ENCODE measurements at regions not wholly inside any gene's neighbourhood (a gene's known extent, or its start where the extent isn't known, plus 50 kb on each side); places are given as distances from the start of the nearest gene placed in this dataset.
A peak's percentile ranks its signal among the peaks of the same experiment; 100 is the strongest.

DNA sequence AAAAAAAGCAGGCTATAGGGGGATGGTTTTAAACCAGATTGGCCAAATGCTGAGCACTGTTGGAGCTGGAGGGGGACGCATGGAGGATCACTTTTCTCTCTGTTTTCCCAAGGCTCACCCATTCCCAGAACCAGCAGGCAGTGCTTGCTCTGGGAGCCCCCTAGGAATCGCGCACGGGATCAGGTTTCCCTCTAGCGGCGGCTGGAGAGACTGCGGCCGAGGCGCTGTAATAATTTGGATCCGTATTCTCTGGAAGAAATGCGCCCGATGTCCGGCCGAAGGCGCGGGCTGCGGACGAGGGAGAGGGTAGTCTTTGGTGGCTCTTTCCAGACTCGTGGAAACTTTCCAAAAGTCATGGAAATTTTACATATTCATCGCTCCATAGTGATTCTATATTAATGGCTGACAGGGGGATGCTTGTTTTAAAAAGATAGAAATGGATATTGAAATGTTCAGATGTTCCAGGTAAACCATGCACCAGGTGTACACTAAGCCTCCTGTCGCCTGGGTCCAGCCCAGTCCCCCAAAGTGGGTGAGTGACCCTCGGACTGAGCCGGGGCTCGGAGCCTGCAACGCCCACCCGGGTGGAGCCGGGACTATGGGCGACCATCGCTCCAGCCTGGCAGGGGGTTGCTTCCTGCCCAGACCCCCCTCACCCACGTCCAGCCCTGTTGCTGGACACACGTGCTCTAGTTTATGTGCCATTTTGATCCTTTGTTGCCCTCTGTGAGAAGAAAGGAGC, 78.7 kb upstream of the PHACTR3 start:
- Histone ChIP-seq H3K9me1 (replicated peaks; ENCODE audit: control insufficient read depth, extremely low read depth, insufficient read depth, low read length) (no peaks in the 10 kb centered on the region), H3K79me2 (ENCODE audit: control insufficient read depth, insufficient read depth, low read length) (no peaks in the 10 kb centered on the region), H3K9me3 (replicated peaks; ENCODE audit: control insufficient read depth, insufficient read depth, low read length) (no peaks in the 10 kb centered on the region), H3K4me2 (ENCODE audit: insufficient read depth, low read length) (no peak overlapping the region), H3K9ac (replicated peaks; ENCODE audit: extremely low read depth, insufficient read depth, low read length) (no peak overlapping the region), H4K20me1 (replicated peaks; ENCODE audit: control insufficient read depth, extremely low read depth, insufficient read depth, low read length) (no peaks in the 10 kb centered on the region), H3K4me3 (replicated peaks in 1 of 3; ENCODE audit: insufficient read depth in 1 of 3, low read depth in 1 of 3, low read length in 3 of 3) (no peak overlapping the region), H3K27ac (ENCODE audit: insufficient read depth, low read depth, low read length) (no peak overlapping the region), H3K36me3 (ENCODE audit: control insufficient read depth in 2 of 2, extremely low read depth in 1 of 2, insufficient read depth in 2 of 2, low read length in 2 of 2) (no peaks in the 10 kb centered on the region), H3K4me1 (ENCODE audit: control insufficient read depth, extremely low read depth, insufficient read depth, low read length) (no peaks in the 10 kb centered on the region), H2AFZ (ENCODE audit: low read depth, low read length) (no peak overlapping the region), H3K27me3 (ENCODE audit: control insufficient read depth in 2 of 2, insufficient read depth in 2 of 2, low read length in 2 of 2) (no peaks in the 10 kb centered on the region)
- FAIRE-seq (peak; percentile 72), DNase-seq (ENCODE audit: low read depth, low spot score) (peak; percentile 52)
- ChIA-PET POLR2A (no interaction called here), CTCF (interaction anchor here (1.1 to 1.7 kb wide), 3 partner anchors 11 to 22 kb away, joined by 3 to 5 read pairs (median 4); no protein-coding TSS in a partner anchor)
- peak; percentile 73 to 89 for TF ChIP-seq CTCF (IDR thresholded peaks at IDR 0.05; ENCODE audit: extremely low read depth in 1 of 2, insufficient read depth in 1 of 2, low read depth in 1 of 2, low read length in 2 of 2)
- TF ChIP-seq, protein P1, sequence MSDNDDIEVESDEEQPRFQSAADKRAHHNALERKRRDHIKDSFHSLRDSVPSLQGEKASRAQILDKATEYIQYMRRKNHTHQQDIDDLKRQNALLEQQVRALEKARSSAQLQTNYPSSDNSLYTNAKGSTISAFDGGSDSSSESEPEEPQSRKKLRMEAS (IDR thresholded peaks at IDR 0.05; ENCODE audit: insufficient read depth, insufficient read length) = no peak
- no TSS peak for BruUV-seq (replicated peaks)
- dilution Hi-C loops (cut with MboI; ENCODE audit: extremely low pct_ligation_motif_present, low sequenced_read_pairs) = no loop called here
- intact Hi-C loops (cut with micrococcal nuclease) = loop anchor here (1.0 kb wide), 1 partner anchor 10 kb away; no protein-coding TSS in a partner anchor

Data from endothelial cell of umbilical vein (primary cell).